ENCODE measurements at regions not wholly inside any gene's neighbourhood (a gene's known extent, or its start where the extent isn't known, plus 50 kb on each side); places are given as distances from the start of the nearest gene placed in this dataset.

DNA sequence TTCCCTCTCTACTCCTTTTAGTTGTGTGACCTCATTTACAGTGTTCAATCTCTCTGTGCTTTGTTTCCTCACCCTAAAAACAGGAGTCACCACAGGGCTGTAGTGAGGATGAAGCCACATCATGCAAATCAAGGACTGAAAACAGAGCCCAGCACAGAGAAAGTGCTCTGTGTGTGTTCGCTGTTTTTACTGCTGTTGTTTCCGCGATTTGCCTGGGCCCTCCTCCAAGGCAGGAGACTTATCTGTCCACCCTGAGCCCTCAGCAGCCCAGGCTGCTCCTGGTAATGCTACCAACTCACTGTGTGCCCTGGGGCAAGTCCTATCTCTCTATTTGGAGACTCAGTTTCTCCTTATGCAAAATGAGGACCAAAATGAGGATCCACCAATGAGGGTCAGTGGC, 87.2 kb upstream of the NEURL1B start:
- intact Hi-C loops (cut with micrococcal nuclease) (no loop called here), in situ Hi-C loops (cut with MboI) (no loop called here)
- Histone ChIP-seq H3K27me3 (ENCODE audit: control insufficient read depth in 2 of 2, insufficient read depth in 2 of 2, low read length in 2 of 2) (peaks cover 48 to 94% of the 10 kb centered on the region in 2 experiments), H3K9ac (ENCODE audit: insufficient read depth in 1 of 2, low read depth in 2 of 2, low read length in 2 of 2) (no peak overlapping the region), H3K4me3 (no peak overlapping the region), H3K27ac (ENCODE audit: extremely low read depth, low read depth, low read length) (no peak overlapping the region), H3K9me1 (ENCODE audit: control insufficient read depth, insufficient read depth, low read length) (no peaks in the 10 kb centered on the region), H3K4me2 (ENCODE audit: insufficient read depth, low read length) (no peak overlapping the region), H3K79me2 (ENCODE audit: control insufficient read depth, insufficient read depth, low read length) (no peaks in the 10 kb centered on the region), H3K4me1 (replicated peaks in 1 of 2; ENCODE audit: control insufficient read depth in 2 of 2, insufficient read depth in 2 of 2, low read length in 2 of 2) (no peaks in the 10 kb centered on the region; a peak in 1 of 5 replicates), H3K9me3 (replicated peaks; ENCODE audit: control insufficient read depth, insufficient read depth, low read depth, low read length) (no peaks in the 10 kb centered on the region), H4K20me1 (replicated peaks; ENCODE audit: control insufficient read depth, insufficient read depth, low read length) (no peaks in the 10 kb centered on the region), H2AFZ (ENCODE audit: low read depth, low read length) (no peak overlapping the region), H3K36me3 (ENCODE audit: control insufficient read depth, insufficient read depth, low read length) (no peaks in the 10 kb centered on the region)
- ChIA-PET CTCF (ENCODE audit: low intra/inter-chr PET ratio) (no interaction called here), POLR2A (no interaction called here)
- 0% methylated on average over 3 of the region's 3 CpGs for WGBS (ENCODE audit: insufficient coverage, low coverage, missing lambda C conversion rate)
- TF ChIP-seq MYC (IDR thresholded peaks at IDR 0.05; ENCODE audit: low read depth, low read length) (no peak), MYC (CRISPR knock-in tag; IDR thresholded peaks at IDR 0.05; ENCODE audit: borderline replicate concordance, low read depth) (no peak), POLR3G (IDR thresholded peaks at IDR 0.05; ENCODE audit: extremely low read depth, insufficient read length, insufficient replicate concordance) (no peak), MED1 (CRISPR knock-in tag; IDR thresholded peaks at IDR 0.05; ENCODE audit: borderline replicate concordance) (no peak), POLR2G (IDR thresholded peaks at IDR 0.05; ENCODE audit: low read depth, low read length) (no peak), KDM2B (CRISPR knock-in tag; IDR thresholded peaks at IDR 0.05) (no peak), NRF1 (conservative IDR thresholded peaks at IDR 0.05 in 1 of 2, IDR thresholded peaks at IDR 0.05 in 1 of 2) (no peak)
- TF ChIP-seq, protein P1, sequence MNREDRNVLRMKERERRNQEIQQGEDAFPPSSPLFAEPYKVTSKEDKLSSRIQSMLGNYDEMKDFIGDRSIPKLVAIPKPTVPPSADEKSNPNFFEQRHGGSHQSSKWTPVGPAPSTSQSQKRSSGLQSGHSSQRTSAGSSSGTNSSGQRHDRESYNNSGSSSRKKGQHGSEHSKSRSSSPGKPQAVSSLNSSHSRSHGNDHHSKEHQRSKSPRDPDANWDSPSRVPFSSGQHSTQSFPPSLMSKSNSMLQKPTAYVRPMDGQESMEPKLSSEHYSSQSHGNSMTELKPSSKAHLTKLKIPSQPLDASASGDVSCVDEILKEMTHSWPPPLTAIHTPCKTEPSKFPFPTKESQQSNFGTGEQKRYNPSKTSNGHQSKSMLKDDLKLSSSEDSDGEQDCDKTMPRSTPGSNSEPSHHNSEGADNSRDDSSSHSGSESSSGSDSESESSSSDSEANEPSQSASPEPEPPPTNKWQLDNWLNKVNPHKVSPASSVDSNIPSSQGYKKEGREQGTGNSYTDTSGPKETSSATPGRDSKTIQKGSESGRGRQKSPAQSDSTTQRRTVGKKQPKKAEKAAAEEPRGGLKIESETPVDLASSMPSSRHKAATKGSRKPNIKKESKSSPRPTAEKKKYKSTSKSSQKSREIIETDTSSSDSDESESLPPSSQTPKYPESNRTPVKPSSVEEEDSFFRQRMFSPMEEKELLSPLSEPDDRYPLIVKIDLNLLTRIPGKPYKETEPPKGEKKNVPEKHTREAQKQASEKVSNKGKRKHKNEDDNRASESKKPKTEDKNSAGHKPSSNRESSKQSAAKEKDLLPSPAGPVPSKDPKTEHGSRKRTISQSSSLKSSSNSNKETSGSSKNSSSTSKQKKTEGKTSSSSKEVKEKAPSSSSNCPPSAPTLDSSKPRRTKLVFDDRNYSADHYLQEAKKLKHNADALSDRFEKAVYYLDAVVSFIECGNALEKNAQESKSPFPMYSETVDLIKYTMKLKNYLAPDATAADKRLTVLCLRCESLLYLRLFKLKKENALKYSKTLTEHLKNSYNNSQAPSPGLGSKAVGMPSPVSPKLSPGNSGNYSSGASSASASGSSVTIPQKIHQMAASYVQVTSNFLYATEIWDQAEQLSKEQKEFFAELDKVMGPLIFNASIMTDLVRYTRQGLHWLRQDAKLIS (CRISPR knock-in tag; IDR thresholded peaks at IDR 0.05): no peak
- no TSS peak for BruUV-seq (replicated peaks)
- DNase-seq (ENCODE audit: extremely low read depth in 1 of 4, low spot score in 3 of 4) (no peak), FAIRE-seq (no peak), ATAC-seq (no peak)
